Caco-2 (cell line): ENCODE measurements at regions not wholly inside any gene's neighbourhood (a gene's known extent, or its start where the extent isn't known, plus 50 kb on each side); places are given as distances from the start of the nearest gene placed in this dataset.

ENCODE experiments used
- BruUV-seq: library from RNA; stranded (reverse); fragments of 400-500 nt; replicated peaks from 2 replicates; lab custom pipeline; 2021; lab: Mats Ljungman, UMichigan
- CTCF ChIA-PET: fragments of 300-600 bp; sonication (Branson Sonifier 250); formaldehyde crosslinking; loops from one replicate; lab custom pipeline; 2022; ENCODE audit warnings: antibody characterized with exemption; lab: Charles Lee
- POLR2A ChIA-PET: fragments of 300-600 bp; sonication (Branson Sonifier 250); formaldehyde crosslinking; loops from one replicate; lab custom pipeline; 2022; ENCODE audit warnings: antibody characterized with exemption; lab: Charles Lee
- DNase-seq, 2 experiments: peaks; one replicate each; pipeline versions ENCODE4 v3.0.0 to v3.0.0-alpha.2; 2020 to 2022
- H3K27me3 ChIP-seq: replicated peaks from 2 replicates; pipeline ENCODE4 v1.6.0; 2011; ENCODE audit warnings: low read length; ENCODE audit not compliant: control insufficient read depth, insufficient read depth
- H3K36me3 ChIP-seq: 2 replicates; pipeline ENCODE4 v1.5.1; 2011; ENCODE audit warnings: low read length; ENCODE audit not compliant: control insufficient read depth, insufficient read depth
- H3K4me1 ChIP-seq: fragments of 250-450 bp; sonication (Bioruptor Pico); 2 replicates; pipeline ENCODE4 v1.5.1; 2020; ENCODE audit warnings: mild to moderate bottlenecking
- H3K4me3 ChIP-seq: 2 replicates; pipeline ENCODE4 v1.5.1; 2011; ENCODE audit warnings: low read depth, mild to moderate bottlenecking, control low read depth, low read length
- H3K9me3 ChIP-seq: fragments of 250-450 bp; sonication (Bioruptor Pico); 2 replicates; pipeline ENCODE4 v1.5.1; 2020; ENCODE audit warnings: mild to moderate bottlenecking, moderate library complexity
- H3K27ac Mint-ChIP-seq: one replicate; pipeline ENCODE4 v1.8.0; 2022; ENCODE audit warnings: mixed read lengths; ENCODE audit not compliant: unreplicated experiment
- H3K27me3 Mint-ChIP-seq: one replicate; pipeline ENCODE4 v1.8.0; 2022; ENCODE audit warnings: mixed read lengths; ENCODE audit not compliant: insufficient read depth, unreplicated experiment
- H3K36me3 Mint-ChIP-seq: one replicate; pipeline ENCODE4 v1.8.0; 2022; ENCODE audit warnings: mild to moderate bottlenecking, mixed read lengths; ENCODE audit not compliant: insufficient read depth, unreplicated experiment
- H3K4me1 Mint-ChIP-seq: one replicate; pipeline ENCODE4 v1.8.0; 2022; ENCODE audit warnings: low read depth, mixed read lengths; ENCODE audit not compliant: unreplicated experiment
- H3K4me3 Mint-ChIP-seq: one replicate; pipeline ENCODE4 v1.8.0; 2022; ENCODE audit warnings: mild to moderate bottlenecking, moderate library complexity, mixed read lengths; ENCODE audit not compliant: unreplicated experiment
- H3K9me3 Mint-ChIP-seq: one replicate; pipeline ENCODE4 v1.8.0; 2022; ENCODE audit warnings: mixed read lengths; ENCODE audit not compliant: unreplicated experiment
- intact Hi-C: fragments of 100-400 bp; cut with micrococcal nuclease; formaldehyde crosslinking; loops from one replicate; pipeline ENCODE4 v1.10.0; 2022; ENCODE audit not compliant: unreplicated experiment
- TF ChIP-seq, protein P1 (sequence below), 2 experiments: fragments of 200-600 bp in 1 of 2; IDR thresholded peaks; 1 replicate in 1 of 2; 2 replicates in 1 of 2; pipeline versions ENCODE4 v1.5.1 to v1.8.0; 2011 to 2022; ENCODE audit warnings: antibody characterized with exemption in 1 of 2, control low read depth in 1 of 2, inconsistent platforms in 1 of 2, low read depth in 1 of 2, low read length in 1 of 2, mild to moderate bottlenecking in 1 of 2, moderate library complexity in 1 of 2; ENCODE audit not compliant: insufficient read depth in 1 of 2, severe bottlenecking in 1 of 2, unreplicated experiment in 1 of 2

DNA sequence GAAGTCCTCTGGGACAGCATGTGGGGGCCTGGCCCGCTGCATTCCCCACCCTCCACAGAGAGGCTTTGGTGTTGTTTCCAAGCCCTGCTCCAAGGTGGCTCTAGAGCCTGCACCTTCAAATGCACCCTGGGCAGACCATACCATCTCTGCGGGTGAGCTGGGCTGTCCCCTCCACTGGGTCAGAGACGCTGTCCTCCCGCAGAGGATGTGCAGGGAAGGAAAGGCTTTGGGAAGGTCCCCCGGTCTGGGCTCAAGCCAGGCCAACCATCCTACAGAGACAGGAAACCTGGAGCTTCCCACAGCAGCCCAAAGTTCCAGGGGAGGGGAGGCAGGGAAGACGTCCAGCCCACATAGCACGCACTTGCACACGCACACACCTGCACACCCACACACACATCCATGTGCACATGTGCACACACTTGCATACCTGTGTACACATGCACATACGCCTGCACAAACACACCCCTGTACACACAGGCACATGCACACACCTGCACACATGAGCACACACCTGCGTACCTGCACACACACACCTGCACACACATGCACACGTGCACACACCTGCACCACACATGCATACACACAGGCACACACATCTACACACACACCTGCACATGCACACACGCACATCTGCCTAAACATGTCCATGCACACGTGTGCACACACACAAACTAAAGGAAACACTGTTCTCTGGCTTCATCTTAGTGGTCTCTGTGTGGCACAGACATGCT lies 155.4 kb downstream of the ERMARD start:
- Histone ChIP-seq H3K4me1 (no peaks in the 10 kb centered on the region), H3K36me3 (no peaks in the 10 kb centered on the region), H3K9me3 (no peaks in the 10 kb centered on the region), H3K4me3 (no peak overlapping the region), H3K27me3 (no peaks in the 10 kb centered on the region)
- TF ChIP-seq, protein P1, sequence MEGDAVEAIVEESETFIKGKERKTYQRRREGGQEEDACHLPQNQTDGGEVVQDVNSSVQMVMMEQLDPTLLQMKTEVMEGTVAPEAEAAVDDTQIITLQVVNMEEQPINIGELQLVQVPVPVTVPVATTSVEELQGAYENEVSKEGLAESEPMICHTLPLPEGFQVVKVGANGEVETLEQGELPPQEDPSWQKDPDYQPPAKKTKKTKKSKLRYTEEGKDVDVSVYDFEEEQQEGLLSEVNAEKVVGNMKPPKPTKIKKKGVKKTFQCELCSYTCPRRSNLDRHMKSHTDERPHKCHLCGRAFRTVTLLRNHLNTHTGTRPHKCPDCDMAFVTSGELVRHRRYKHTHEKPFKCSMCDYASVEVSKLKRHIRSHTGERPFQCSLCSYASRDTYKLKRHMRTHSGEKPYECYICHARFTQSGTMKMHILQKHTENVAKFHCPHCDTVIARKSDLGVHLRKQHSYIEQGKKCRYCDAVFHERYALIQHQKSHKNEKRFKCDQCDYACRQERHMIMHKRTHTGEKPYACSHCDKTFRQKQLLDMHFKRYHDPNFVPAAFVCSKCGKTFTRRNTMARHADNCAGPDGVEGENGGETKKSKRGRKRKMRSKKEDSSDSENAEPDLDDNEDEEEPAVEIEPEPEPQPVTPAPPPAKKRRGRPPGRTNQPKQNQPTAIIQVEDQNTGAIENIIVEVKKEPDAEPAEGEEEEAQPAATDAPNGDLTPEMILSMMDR (IDR thresholded peaks at IDR 0.05; ENCODE audit: insufficient read depth in 1 of 2, low read depth in 1 of 2, low read length in 1 of 2, severe bottlenecking in 1 of 2, unreplicated experiment in 1 of 2), result no peak
- Mint-ChIP-seq H3K4me3 (no peak overlapping the region), H3K27me3 (no peaks in the 10 kb centered on the region), H3K36me3 (peaks cover 6% of the 10 kb centered on the region), H3K27ac (no peak overlapping the region), H3K9me3 (no peaks in the 10 kb centered on the region), H3K4me1 (no peaks in the 10 kb centered on the region)
- intact Hi-C loops, result no loop called here
- CTCF ChIA-PET, result no interaction called here
- POLR2A ChIA-PET, result no interaction called here
- BruUV-seq, result no TSS peak
- DNase-seq, result no peak

DNA sequence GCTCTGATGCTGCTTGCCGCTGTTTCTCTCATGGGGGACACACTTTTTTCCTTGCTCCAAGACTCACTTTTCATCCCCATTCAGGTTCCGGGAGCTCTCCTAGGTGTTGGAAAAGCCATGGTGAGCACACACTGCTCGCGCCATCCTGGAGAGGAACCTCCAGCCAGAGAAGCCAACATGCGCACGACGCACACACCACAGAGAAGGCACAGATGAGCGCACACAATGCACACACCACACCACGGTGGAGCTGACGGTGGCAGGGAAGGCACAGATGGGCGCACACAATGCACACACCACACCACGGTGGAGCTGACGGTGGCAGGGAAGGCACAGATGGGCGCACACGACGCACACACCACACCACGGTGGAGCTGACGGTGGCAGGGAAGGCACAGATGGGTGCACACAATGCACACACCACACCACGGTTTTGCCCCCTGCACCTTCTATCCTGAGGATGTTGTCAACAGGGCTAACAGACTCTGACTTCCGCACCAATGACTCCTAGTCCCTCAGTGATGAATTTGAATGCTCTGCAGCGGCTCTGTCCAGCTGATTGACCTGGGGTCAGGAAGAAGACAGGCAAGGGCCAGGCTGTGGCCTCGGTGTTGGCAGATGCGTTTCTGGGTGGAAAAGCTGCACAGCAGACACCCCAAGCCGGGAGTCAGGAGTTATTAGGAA lies 154.7 kb downstream of the ERMARD start:
- no peaks in the 10 kb centered on the region for H3K27me3 Mint-ChIP-seq
- intact Hi-C loops, result no loop called here
- no peak for DNase-seq
- BruUV-seq, result no TSS peak
- Histone ChIP-seq H3K27me3 (no peaks in the 10 kb centered on the region), H3K9me3 (no peaks in the 10 kb centered on the region), H3K4me1 (no peaks in the 10 kb centered on the region), H3K36me3 (no peaks in the 10 kb centered on the region), H3K4me3 (no peak overlapping the region)
- H3K4me1 Mint-ChIP-seq, result no peaks in the 10 kb centered on the region
- no peak overlapping the region for H3K27ac Mint-ChIP-seq
- H3K36me3 Mint-ChIP-seq, result peaks cover 6% of the 10 kb centered on the region
- TF ChIP-seq, protein P1 (IDR thresholded peaks at IDR 0.05; ENCODE audit: insufficient read depth in 1 of 2, low read depth in 1 of 2, low read length in 1 of 2, severe bottlenecking in 1 of 2, unreplicated experiment in 1 of 2), result no peak
- ChIA-PET POLR2A (no interaction called here), CTCF (no interaction called here)
- H3K9me3 Mint-ChIP-seq, result no peaks in the 10 kb centered on the region
- no peak overlapping the region for H3K4me3 Mint-ChIP-seq

DNA sequence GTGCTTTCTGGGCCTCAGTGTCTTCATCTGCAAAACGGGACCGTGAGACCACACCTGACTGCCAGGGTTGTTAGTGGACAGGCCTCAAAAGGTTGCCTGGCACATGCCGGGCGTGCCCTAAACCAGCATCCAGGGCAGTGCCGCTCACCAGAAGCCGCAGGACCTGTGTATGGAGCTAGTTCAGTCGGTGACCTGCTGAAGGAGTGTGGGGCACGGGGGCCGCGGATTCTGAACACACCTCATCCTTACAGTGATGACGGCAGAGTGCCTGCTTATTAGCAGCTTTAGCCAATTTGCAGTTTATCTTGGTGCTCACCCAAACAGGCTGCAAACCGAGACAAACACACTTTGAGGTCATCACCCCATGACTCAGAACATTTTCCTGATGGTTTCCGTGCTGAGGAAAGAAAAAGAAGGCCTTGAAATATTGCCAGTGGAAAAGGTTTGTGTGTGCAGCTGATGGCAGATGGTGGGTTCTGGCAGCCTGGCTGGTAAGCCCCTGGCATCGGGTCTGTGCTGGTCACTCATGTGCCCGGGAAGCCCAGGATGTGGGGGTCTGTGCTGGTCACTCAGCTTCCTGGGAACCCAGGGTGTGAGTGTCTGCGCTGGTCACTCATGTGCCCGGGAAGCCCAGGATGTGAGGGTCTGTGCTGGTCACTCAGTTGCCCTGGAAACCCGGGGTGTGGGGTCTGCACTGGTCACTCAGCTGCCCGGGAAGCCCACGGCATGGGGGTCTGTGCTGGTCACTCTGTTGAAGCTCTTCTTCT lies 153.8 kb downstream of the ERMARD start:
- H3K27me3 ChIP-seq, result no peaks in the 10 kb centered on the region
- no TSS peak for BruUV-seq
- no peak for DNase-seq
- Mint-ChIP-seq H3K27ac (no peak overlapping the region), H3K4me1 (no peaks in the 10 kb centered on the region), H3K27me3 (no peaks in the 10 kb centered on the region), H3K36me3 (peaks cover 6% of the 10 kb centered on the region), H3K4me3 (no peak overlapping the region), H3K9me3 (no peaks in the 10 kb centered on the region)
- CTCF ChIA-PET, result no interaction called here
- no peaks in the 10 kb centered on the region for H3K4me1 ChIP-seq
- POLR2A ChIA-PET, result no interaction called here
- H3K9me3 ChIP-seq, result no peaks in the 10 kb centered on the region
- TF ChIP-seq, protein P1 (IDR thresholded peaks at IDR 0.05; ENCODE audit: insufficient read depth in 1 of 2, low read depth in 1 of 2, low read length in 1 of 2, severe bottlenecking in 1 of 2, unreplicated experiment in 1 of 2), result no peak
- no peak overlapping the region for H3K4me3 ChIP-seq
- intact Hi-C loops, result no loop called here
- no peaks in the 10 kb centered on the region for H3K36me3 ChIP-seq
